HL-60 (cell line): ENCODE measurements at regions not wholly inside any gene's neighbourhood (a gene's known extent, or its start where the extent isn't known, plus 50 kb on each side); places are given as distances from the start of the nearest gene placed in this dataset.

Experiments
- DNase-seq, 2 experiments: peaks; one replicate each; pipeline ENCODE4 v3.0.0-alpha.2; 2010 to 2020; ENCODE audit warnings: low read depth in 1 of 2, low spot score in 1 of 2
- H3K27ac ChIP-seq: fragments of 250-450 bp; sonication (Bioruptor Pico); replicated peaks from 2 replicates; pipeline ENCODE4 v1.5.1; 2020; ENCODE audit warnings: mild to moderate bottlenecking, moderate library complexity
- H3K27me3 ChIP-seq: fragments of 250-450 bp; sonication (Bioruptor Pico); 2 replicates; pipeline ENCODE4 v1.5.1; 2021; ENCODE audit warnings: mild to moderate bottlenecking, moderate library complexity; ENCODE audit not compliant: insufficient read depth, poor library complexity, severe bottlenecking
- H3K4me3 ChIP-seq: replicated peaks from 2 replicates; pipeline ENCODE4 v1.5.1; 2011; ENCODE audit warnings: mild to moderate bottlenecking, control low read depth, low read length; ENCODE audit not compliant: insufficient read depth
- GABPA ChIP-seq: IDR thresholded peaks from 2 replicates; pipeline ENCODE4 v1.6.1; 2012; ENCODE audit warnings: low read depth
- POLR2AphosphoS5 ChIP-seq: IDR thresholded peaks from 2 replicates; pipeline ENCODE4 v1.6.1; 2012; ENCODE audit warnings: low read depth
- SPI1 ChIP-seq: IDR thresholded peaks from 2 replicates; pipeline ENCODE4 v1.6.1; 2012; ENCODE audit warnings: low read depth, mild to moderate bottlenecking, borderline replicate concordance
- TF ChIP-seq, protein P1 (sequence below): IDR thresholded peaks from one replicate; pipeline ENCODE4 v1.5.1; 2011; ENCODE audit warnings: low read length, control low read depth, inconsistent platforms; ENCODE audit not compliant: insufficient read depth
- TF ChIP-seq, protein P2 (sequence below): IDR thresholded peaks from 2 replicates; pipeline ENCODE4 v1.6.1; 2012; ENCODE audit warnings: low read depth; ENCODE audit not compliant: insufficient replicate concordance

DNA sequence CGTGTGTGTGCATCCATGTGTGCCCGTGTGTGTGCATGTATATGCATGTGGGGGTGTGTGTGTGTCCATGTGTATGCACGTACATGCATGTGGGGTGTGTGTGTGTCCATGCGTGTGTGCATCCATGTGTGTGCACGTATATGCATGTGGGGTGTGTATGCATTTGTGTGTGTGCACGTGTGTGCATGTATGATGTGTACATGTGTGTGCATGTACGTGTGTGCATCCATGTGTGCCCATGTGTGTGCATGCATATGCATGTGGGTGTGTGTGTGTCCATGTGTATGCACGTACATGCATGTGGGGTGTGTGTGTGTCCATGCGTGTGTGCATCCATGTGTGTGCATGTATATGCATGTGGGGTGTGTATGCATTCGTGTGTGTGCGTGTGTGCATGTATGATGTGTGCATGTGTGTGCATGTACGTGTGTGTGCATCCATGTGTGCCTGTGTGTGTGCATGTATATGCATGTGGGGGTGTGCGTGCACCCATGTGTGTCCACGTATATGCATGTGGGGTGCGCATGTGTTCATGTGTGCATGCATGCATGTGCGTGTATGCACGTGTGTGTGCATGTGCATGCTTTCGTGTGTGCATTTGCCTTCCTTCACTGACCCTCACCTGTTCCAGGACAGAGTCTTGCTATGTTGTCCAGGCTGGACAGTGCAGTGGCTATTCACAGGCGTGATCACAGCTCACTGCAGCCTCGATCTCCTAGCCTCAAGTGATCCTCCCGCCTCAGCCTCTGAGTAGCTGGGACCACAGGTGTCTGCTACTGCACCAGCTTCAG is 129.6 kb upstream of the TNRC6C start:
- Histone ChIP-seq H3K27ac (no peak overlapping the region), H3K4me3 (no peak overlapping the region), H3K27me3 (no peaks in the 10 kb centered on the region)
- TF ChIP-seq GABPA (no peak), SPI1 (no peak), POLR2AphosphoS5 (no peak)
- TF ChIP-seq, protein P1, sequence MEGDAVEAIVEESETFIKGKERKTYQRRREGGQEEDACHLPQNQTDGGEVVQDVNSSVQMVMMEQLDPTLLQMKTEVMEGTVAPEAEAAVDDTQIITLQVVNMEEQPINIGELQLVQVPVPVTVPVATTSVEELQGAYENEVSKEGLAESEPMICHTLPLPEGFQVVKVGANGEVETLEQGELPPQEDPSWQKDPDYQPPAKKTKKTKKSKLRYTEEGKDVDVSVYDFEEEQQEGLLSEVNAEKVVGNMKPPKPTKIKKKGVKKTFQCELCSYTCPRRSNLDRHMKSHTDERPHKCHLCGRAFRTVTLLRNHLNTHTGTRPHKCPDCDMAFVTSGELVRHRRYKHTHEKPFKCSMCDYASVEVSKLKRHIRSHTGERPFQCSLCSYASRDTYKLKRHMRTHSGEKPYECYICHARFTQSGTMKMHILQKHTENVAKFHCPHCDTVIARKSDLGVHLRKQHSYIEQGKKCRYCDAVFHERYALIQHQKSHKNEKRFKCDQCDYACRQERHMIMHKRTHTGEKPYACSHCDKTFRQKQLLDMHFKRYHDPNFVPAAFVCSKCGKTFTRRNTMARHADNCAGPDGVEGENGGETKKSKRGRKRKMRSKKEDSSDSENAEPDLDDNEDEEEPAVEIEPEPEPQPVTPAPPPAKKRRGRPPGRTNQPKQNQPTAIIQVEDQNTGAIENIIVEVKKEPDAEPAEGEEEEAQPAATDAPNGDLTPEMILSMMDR = no peak
- TF ChIP-seq, protein P2, sequence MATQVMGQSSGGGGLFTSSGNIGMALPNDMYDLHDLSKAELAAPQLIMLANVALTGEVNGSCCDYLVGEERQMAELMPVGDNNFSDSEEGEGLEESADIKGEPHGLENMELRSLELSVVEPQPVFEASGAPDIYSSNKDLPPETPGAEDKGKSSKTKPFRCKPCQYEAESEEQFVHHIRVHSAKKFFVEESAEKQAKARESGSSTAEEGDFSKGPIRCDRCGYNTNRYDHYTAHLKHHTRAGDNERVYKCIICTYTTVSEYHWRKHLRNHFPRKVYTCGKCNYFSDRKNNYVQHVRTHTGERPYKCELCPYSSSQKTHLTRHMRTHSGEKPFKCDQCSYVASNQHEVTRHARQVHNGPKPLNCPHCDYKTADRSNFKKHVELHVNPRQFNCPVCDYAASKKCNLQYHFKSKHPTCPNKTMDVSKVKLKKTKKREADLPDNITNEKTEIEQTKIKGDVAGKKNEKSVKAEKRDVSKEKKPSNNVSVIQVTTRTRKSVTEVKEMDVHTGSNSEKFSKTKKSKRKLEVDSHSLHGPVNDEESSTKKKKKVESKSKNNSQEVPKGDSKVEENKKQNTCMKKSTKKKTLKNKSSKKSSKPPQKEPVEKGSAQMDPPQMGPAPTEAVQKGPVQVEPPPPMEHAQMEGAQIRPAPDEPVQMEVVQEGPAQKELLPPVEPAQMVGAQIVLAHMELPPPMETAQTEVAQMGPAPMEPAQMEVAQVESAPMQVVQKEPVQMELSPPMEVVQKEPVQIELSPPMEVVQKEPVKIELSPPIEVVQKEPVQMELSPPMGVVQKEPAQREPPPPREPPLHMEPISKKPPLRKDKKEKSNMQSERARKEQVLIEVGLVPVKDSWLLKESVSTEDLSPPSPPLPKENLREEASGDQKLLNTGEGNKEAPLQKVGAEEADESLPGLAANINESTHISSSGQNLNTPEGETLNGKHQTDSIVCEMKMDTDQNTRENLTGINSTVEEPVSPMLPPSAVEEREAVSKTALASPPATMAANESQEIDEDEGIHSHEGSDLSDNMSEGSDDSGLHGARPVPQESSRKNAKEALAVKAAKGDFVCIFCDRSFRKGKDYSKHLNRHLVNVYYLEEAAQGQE = no peak
- no peak for DNase-seq

DNA sequence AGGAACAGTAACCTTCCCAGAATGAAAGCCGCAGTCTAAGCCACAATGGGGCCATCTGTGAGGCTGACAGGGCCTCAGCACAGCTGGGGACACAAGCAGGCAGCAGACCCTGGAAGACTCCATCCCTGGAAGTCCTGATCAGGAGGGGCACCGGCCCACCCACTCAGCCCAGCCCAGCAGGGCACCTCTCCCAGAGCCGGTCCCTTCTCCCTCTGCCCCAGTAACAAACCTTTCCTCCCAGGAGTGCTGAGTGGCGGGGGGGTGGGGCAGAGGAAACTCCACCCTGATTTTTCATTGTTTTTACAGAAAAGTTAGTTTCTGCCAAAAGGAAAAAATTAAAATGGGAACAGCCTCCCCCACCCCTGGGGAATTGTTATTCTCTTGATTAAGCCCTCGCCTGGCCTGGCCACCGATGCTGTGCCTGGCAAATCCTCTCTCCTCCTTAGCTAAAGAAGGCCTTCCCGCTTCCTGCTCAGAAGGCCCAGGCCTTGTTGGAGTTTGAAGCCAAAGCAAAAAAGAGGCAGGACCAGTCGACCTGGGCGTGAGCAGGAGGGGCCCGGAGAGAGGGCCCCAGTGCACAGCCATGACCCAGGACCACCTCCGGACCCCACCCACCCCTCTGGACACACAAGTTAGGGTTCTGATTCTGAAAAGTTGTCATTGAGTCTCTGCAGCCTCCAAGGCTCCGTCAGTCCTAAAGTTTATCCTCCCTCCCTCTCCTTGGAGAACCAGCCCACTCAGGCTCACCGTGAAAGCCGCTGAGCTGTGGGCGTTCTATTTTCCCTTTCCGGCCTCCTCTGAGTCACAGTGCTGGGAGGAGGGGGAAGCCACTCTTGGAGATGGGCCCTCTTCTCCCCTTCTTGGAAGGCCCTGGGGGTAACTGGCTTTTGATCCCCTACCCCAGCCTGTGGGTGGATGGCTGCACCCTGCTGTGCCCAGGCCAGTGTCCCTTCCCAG is 128.4 kb upstream of the TNRC6C start:
- Histone ChIP-seq H3K4me3 (no peak overlapping the region), H3K27me3 (no peaks in the 10 kb centered on the region), H3K27ac (no peak overlapping the region)
- no peak for TF ChIP-seq GABPA
- TF ChIP-seq SPI1 = no peak
- TF ChIP-seq POLR2AphosphoS5 = no peak
- TF ChIP-seq, protein P2 = no peak
- TF ChIP-seq, protein P1 = no peak
- DNase-seq = no peak

DNA sequence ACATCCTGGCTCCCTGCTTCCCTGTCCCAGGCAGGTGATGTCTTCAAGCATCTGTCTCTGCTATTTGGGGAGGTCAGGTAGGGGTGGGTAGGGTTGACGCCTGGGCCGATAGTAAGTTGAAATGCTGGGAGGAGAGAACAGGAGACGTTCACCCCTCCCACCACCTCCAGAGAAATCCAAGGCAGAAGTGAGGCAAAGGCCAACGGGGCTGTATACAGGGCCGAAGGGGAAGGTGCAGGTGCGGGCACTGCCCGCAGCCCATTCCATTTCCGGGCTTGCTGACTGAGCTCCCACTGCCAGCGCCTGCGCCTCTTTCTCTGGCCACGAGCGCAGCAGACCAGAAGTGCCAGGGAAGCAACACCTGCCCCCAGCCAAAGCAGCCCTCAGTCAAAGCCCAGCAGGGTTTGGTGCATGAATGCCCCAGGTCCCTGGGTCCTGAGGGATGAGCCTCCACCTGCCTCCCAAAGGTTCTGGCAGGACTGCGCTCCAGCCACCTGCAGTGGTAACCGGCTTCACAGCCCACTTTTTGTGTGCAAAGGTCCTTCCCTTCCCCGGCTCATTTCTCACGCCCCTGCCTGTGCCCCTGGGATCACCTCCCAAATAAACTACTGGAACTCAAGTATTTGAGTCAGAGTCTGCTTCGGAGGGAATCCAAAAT is 127.6 kb upstream of the TNRC6C start:
- H3K4me3 ChIP-seq = no peak overlapping the region
- no peak for DNase-seq

More for the DNA sequence above, 127.6 kb upstream of the TNRC6C start:
- TF ChIP-seq GABPA (no peak), SPI1 (no peak), POLR2AphosphoS5 (no peak)
- TF ChIP-seq, protein P2 = no peak
- TF ChIP-seq, protein P1 = no peak
- Histone ChIP-seq H3K27me3 (no peaks in the 10 kb centered on the region), H3K27ac (no peak overlapping the region)
